Mesodermal cell (in vitro differentiated cells): ENCODE measurements at regions not wholly inside any gene's neighbourhood (a gene's known extent, or its start where the extent isn't known, plus 50 kb on each side); places are given as distances from the start of the nearest gene placed in this dataset.

Source experiments
- H3K27ac ChIP-seq: 2 replicates; pipeline ENCODE4 v1.7.0; 2013; ENCODE audit warnings: mild to moderate bottlenecking, low read depth, low read length, moderate library complexity; ENCODE audit not compliant: severe bottlenecking
- H3K36me3 ChIP-seq: 2 replicates; pipeline ENCODE4 v1.7.1; 2013; ENCODE audit warnings: mild to moderate bottlenecking, low read length, moderate library complexity; ENCODE audit not compliant: control insufficient read depth, insufficient read depth
- H3K4me1 ChIP-seq: one replicate; pipeline ENCODE4 v1.7.1; 2013; ENCODE audit warnings: mild to moderate bottlenecking, low read length; ENCODE audit not compliant: insufficient read depth, control insufficient read depth, poor library complexity, severe bottlenecking
- H3K4me3 ChIP-seq: 2 replicates; pipeline ENCODE4 v1.7.0; 2013; ENCODE audit warnings: low read length, control low read depth, mild to moderate bottlenecking; ENCODE audit not compliant: insufficient read depth, poor library complexity, severe bottlenecking; ENCODE audit errors: extremely low read depth
- H3K9me3 ChIP-seq: 2 replicates; pipeline ENCODE4 v1.7.1; 2013; ENCODE audit warnings: mild to moderate bottlenecking, low read length, moderate library complexity; ENCODE audit not compliant: control insufficient read depth
- WGBS, 2 experiments: methylation state at CpG; one replicate each; pipeline ENCODE4 v1.1.5; 2013; ENCODE audit warnings: missing lambda C conversion rate in 2 of 2; ENCODE audit not compliant: insufficient coverage in 2 of 2; 5-methylcytosine and 5-hydroxymethylcytosine counted together

DNA sequence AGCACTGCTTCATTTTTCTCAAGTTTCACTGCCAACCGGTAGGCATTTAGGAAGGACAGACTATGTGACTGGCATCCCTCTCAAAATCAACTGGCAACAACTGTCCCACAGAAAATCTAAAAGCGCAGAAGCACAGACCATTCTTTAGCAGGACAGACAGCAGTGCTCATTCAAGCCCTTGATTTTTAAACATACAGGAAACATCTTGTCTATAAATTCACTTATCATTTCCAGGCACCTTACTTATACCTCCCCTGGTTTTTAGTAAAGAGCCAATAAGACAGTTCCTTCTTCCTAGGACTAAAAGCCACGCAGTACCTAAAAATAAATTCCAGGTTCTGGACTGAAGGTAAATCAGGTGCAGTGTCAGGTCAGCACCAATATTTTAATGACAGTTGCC is 343.2 kb upstream of the WWC1 start:
- Histone ChIP-seq H3K9me3 (no peaks in the 10 kb centered on the region), H3K27ac (no peak overlapping the region), H3K4me1 (peaks cover 71% of the 10 kb centered on the region), H3K4me3 (no peak overlapping the region), H3K36me3 (no peaks in the 10 kb centered on the region)
- 94 to 100% methylated on average over 2 of the region's 3 CpGs for WGBS, 2 experiments

GRCh38 chr5:167949435-167949834 is 342.0 kb upstream of the WWC1 start:
- Histone ChIP-seq H3K4me1 (peaks cover 65% of the 10 kb centered on the region), H3K4me3 (no peak overlapping the region), H3K27ac (no peak overlapping the region), H3K9me3 (no peaks in the 10 kb centered on the region), H3K36me3 (no peaks in the 10 kb centered on the region)
- WGBS, 2 experiments = 100% methylated on average over 1 of the region's 3 CpGs; no CpG with 5 or more reads in 1 of the 2 experiments

GRCh38 chr5:167950126-167950721 is 341.2 kb upstream of the WWC1 start:
- H3K9me3 ChIP-seq = no peaks in the 10 kb centered on the region
- H3K4me3 ChIP-seq = no peak overlapping the region
- peaks cover 60% of the 10 kb centered on the region for H3K4me1 ChIP-seq
- no peak overlapping the region for H3K27ac ChIP-seq
- H3K36me3 ChIP-seq = no peaks in the 10 kb centered on the region
- 85% methylated on average over 2 of the region's 5 CpGs; no CpG with 5 or more reads in 1 of the 2 experiments for WGBS, 2 experiments

GRCh38 chr5:167951116-167951515 is 340.3 kb upstream of the WWC1 start:
- Histone ChIP-seq H3K36me3 (no peaks in the 10 kb centered on the region), H3K4me3 (no peak overlapping the region), H3K27ac (no peak overlapping the region), H3K9me3 (no peaks in the 10 kb centered on the region), H3K4me1 (peaks cover 51% of the 10 kb centered on the region)
- 80 to 100% methylated on average over 1 to 2 of the region's 4 CpGs for WGBS, 2 experiments

DNA sequence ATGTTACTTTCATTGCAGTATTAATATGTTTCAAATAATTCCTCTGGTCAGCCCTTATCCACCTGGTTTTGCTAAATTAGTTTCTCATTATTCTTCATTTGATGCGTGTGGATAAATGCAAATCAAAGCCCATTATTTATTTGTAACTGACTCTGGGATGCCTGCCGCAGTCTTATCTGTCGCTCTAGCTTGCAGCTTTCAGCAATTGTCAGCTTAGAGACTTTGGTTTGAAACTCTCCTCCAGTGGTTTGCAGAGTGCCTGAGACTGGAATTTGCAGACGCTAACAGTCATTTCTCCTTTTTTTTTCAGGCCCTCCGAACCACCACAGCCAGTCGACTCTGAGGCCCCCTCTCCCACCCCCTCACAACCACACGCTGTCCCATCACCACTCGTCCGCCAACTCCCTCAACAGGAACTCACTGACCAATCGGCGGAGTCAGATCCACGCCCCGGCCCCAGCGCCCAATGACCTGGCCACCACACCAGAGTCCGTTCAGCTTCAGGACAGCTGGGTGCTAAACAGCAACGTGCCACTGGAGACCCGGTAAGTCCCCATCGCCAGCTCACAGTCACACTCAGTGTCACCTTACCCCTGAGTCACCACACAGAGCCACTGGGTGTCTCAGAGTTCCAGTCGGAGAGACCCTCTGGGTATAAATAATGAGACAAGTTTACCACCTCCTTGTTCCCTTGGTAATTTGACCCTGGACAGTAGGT is 339.0 kb upstream of the WWC1 start:
- H3K27ac ChIP-seq = peak overlapping the region; percentile 20
- 75 to 78% methylated on average over 15 to 17 of the region's 19 CpGs for WGBS, 2 experiments
- no peak overlapping the region for H3K4me3 ChIP-seq
- no peaks in the 10 kb centered on the region for H3K36me3 ChIP-seq
- peaks cover 46% of the 10 kb centered on the region for H3K4me1 ChIP-seq
- H3K9me3 ChIP-seq = no peaks in the 10 kb centered on the region

DNA sequence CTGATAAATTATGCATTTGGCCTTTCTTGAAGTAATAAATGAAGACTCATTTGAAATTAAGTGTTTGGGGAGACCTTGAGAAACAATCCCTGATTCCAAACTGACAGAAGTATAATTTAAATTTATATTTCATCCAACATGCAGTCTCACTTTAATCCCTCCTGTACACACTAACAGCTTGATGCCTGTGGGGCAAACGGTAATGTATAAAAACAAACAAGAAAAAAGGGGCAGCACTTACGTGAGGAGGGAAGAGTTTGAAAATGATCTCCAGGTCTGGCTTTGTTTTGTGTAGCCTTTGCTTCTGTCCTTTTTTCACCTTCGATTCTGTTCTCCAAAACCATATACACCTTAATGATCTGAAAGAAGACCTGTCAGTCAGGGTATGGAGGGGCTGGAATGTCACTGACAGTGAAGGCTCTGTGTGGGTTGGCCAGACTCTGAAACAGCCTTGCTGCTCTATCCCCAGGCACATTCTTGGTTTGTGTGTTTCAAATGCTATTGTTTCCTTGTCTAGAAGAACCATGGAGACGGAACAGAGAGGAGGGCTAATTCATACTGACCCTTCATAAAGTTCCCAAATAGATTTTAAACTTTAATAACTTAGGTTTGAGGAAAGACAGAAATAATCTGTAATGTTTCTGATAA is 338.2 kb upstream of the WWC1 start:
- Histone ChIP-seq H3K9me3 (no peaks in the 10 kb centered on the region), H3K4me3 (no peak overlapping the region), H3K36me3 (no peaks in the 10 kb centered on the region), H3K27ac (no peak overlapping the region), H3K4me1 (peaks cover 46% of the 10 kb centered on the region)
- no CpG with 5 or more reads among the region's 4 CpGs for WGBS, 2 experiments

- Histone ChIP-seq H3K36me3 (no peaks in the 10 kb centered on the region), H3K27ac (no peak overlapping the region), H3K4me1 (no peaks in the 10 kb centered on the region), H3K4me3 (no peak overlapping the region), H3K9me3 (peaks cover 4% of the 10 kb centered on the region)
- 80 to 100% methylated on average over 1 of the region's 2 CpGs for WGBS, 2 experiments
Measured at GRCh38 chr5:167961731-167962130, 329.7 kb upstream of the WWC1 start.

DNA sequence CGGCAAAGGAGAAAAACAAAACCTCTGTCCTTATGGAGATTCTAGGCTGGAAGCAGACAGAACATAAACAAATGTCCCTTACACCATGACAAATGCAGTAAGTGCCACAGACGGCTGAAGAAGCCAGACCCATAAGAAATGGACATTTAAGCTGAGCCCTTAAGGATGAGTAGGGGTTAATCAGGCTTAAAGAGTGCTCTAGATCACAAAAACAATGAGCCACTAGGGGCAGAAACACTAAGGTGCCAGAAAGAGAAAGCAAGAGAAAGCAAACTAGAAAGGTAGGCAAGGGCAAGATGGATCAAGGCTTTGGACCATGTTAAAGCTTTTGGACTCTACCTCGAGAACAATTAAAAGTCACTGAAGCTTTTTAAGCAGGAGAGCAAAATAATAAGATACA is 326.9 kb upstream of the WWC1 start:
- WGBS, 2 experiments = 83 to 100% methylated on average over 1 of the region's 3 CpGs
- H3K4me3 ChIP-seq = no peak overlapping the region
- no peaks in the 10 kb centered on the region for H3K36me3 ChIP-seq
- no peak overlapping the region for H3K27ac ChIP-seq
- peaks cover 12% of the 10 kb centered on the region for H3K4me1 ChIP-seq
- peaks cover 1% of the 10 kb centered on the region for H3K9me3 ChIP-seq

- Histone ChIP-seq H3K4me3 (no peak overlapping the region), H3K9me3 (no peaks in the 10 kb centered on the region), H3K27ac (no peak overlapping the region), H3K36me3 (no peaks in the 10 kb centered on the region), H3K4me1 (peaks cover 12% of the 10 kb centered on the region)
- WGBS, 2 experiments = 87 to 95% methylated on average over 2 of the region's 2 CpGs
Measured at GRCh38 chr5:167965710-167966109, 325.7 kb upstream of the WWC1 start.

- Histone ChIP-seq H3K36me3 (no peaks in the 10 kb centered on the region), H3K9me3 (no peaks in the 10 kb centered on the region), H3K4me1 (peaks cover 12% of the 10 kb centered on the region), H3K27ac (no peak overlapping the region), H3K4me3 (no peak overlapping the region)
- WGBS, 2 experiments = 95 to 100% methylated on average over 2 of the region's 3 CpGs
Measured at GRCh38 chr5:167966979-167967378, 324.5 kb upstream of the WWC1 start.
